ENCODE measurements at regions not wholly inside any gene's neighbourhood (a gene's known extent, or its start where the extent isn't known, plus 50 kb on each side); places are given as distances from the start of the nearest gene placed in this dataset.

DNA sequence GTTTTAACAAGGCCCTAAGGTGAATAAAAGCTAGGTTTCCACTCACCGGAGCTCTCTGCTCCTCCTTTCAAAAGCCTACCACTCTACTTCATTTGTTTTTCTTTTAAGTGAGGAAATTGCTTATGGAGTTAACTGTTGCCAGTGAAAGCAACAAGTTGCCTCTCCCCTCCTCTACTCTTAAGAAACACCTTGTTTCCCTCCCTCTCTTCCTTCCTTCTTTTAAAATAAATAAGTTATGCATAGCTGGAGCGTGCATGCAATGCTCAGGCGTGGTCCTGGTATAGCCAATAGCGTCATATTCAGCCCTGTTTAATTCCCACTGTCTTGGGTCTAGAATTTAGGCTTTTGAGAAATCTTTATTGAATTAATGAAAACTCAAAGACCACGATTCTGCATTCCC, 101.1 kb upstream of the IGF1R start:
- BruUV-seq (replicated peaks) = no TSS peak
- no peaks in the 10 kb centered on the region for H3K9me3 ChIP-seq (replicated peaks; ENCODE audit: control insufficient read depth, insufficient read depth, low read length)
- no peaks in the 10 kb centered on the region for H4K20me1 ChIP-seq (replicated peaks; ENCODE audit: control insufficient read depth, extremely low read depth, insufficient read depth, low read length)
- H3K9me1 ChIP-seq (replicated peaks; ENCODE audit: control insufficient read depth, extremely low read depth, insufficient read depth, low read length) = no peaks in the 10 kb centered on the region
- H3K4me1 ChIP-seq (ENCODE audit: control insufficient read depth, extremely low read depth, insufficient read depth, low read length) = peaks cover 12% of the 10 kb centered on the region
- no peak overlapping the region for H3K4me3 ChIP-seq (replicated peaks in 1 of 3; ENCODE audit: insufficient read depth in 1 of 3, low read depth in 1 of 3, low read length in 3 of 3)
- H2AFZ ChIP-seq (ENCODE audit: low read depth, low read length) = no peak overlapping the region
- ChIA-PET CTCF (interaction anchor here (0.6 to 2.0 kb wide), 6 partner anchors 28 to 529 kb away, joined by 3 to 5 read pairs (median 3); no protein-coding TSS in a partner anchor), POLR2A (no interaction called here)
- peak; percentile 26 for FAIRE-seq
- intact Hi-C loops (cut with micrococcal nuclease) = no loop called here
- dilution Hi-C loops (cut with MboI; ENCODE audit: extremely low pct_ligation_motif_present, low sequenced_read_pairs) = no loop called here
- no peak overlapping the region for H3K27ac ChIP-seq (ENCODE audit: insufficient read depth, low read depth, low read length)
- no peak overlapping the region for H3K9ac ChIP-seq (replicated peaks; ENCODE audit: extremely low read depth, insufficient read depth, low read length)
- H3K36me3 ChIP-seq (ENCODE audit: control insufficient read depth in 2 of 2, extremely low read depth in 1 of 2, insufficient read depth in 2 of 2, low read length in 2 of 2) = no peaks in the 10 kb centered on the region
- TF ChIP-seq GATA2 (IDR thresholded peaks at IDR 0.05; ENCODE audit: insufficient read depth, insufficient read length, low read depth, low read length) (no peak), POLR2A (IDR thresholded peaks at IDR 0.05; ENCODE audit: low read depth, low read length) (no peak), MYC (IDR thresholded peaks at IDR 0.05; ENCODE audit: low read depth, low read length) (no peak), JUN (IDR thresholded peaks at IDR 0.05; ENCODE audit: borderline replicate concordance, insufficient read depth, insufficient read length, low read depth) (no peak), FOS (IDR thresholded peaks at IDR 0.05; ENCODE audit: borderline replicate concordance, insufficient read depth, low read length) (no peak), POLR2AphosphoS5 (IDR thresholded peaks at IDR 0.05; ENCODE audit: insufficient read depth, low read depth, low read length) (no peak), EZH2 (IDR thresholded peaks at IDR 0.05; ENCODE audit: borderline replicate concordance, low read depth, low read length, severe bottlenecking) (no peak)
- TF ChIP-seq, protein P1, sequence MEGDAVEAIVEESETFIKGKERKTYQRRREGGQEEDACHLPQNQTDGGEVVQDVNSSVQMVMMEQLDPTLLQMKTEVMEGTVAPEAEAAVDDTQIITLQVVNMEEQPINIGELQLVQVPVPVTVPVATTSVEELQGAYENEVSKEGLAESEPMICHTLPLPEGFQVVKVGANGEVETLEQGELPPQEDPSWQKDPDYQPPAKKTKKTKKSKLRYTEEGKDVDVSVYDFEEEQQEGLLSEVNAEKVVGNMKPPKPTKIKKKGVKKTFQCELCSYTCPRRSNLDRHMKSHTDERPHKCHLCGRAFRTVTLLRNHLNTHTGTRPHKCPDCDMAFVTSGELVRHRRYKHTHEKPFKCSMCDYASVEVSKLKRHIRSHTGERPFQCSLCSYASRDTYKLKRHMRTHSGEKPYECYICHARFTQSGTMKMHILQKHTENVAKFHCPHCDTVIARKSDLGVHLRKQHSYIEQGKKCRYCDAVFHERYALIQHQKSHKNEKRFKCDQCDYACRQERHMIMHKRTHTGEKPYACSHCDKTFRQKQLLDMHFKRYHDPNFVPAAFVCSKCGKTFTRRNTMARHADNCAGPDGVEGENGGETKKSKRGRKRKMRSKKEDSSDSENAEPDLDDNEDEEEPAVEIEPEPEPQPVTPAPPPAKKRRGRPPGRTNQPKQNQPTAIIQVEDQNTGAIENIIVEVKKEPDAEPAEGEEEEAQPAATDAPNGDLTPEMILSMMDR (IDR thresholded peaks at IDR 0.05; ENCODE audit: extremely low read depth in 1 of 2, insufficient read depth in 1 of 2, low read depth in 1 of 2, low read length in 2 of 2) = no peak
- TF ChIP-seq, protein P2, sequence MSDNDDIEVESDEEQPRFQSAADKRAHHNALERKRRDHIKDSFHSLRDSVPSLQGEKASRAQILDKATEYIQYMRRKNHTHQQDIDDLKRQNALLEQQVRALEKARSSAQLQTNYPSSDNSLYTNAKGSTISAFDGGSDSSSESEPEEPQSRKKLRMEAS (IDR thresholded peaks at IDR 0.05; ENCODE audit: insufficient read depth, insufficient read length) = no peak
- peaks cover 3 to 13% of the 10 kb centered on the region in 2 experiments for H3K27me3 ChIP-seq (ENCODE audit: control insufficient read depth in 2 of 2, insufficient read depth in 2 of 2, low read length in 2 of 2)
- no peak overlapping the region for H3K4me2 ChIP-seq (ENCODE audit: insufficient read depth, low read length)
- no peak for DNase-seq (ENCODE audit: low read depth, low spot score)
- H3K79me2 ChIP-seq (ENCODE audit: control insufficient read depth, insufficient read depth, low read length) = no peaks in the 10 kb centered on the region
